ENCODE measurements at regions not wholly inside any gene's neighbourhood (a gene's known extent, or its start where the extent isn't known, plus 50 kb on each side); places are given as distances from the start of the nearest gene placed in this dataset.
"Not testable (repeated sequence)": the region's sequence is repeated elsewhere in the genome, so short reads cannot be mapped to it uniquely, and the experiment has no call there.

GRCh38 chr15:22735067-22735466, 51.4 kb upstream of the NIPA1 start:
- not testable (repeated sequence) for TF ChIP-seq IRF3 (IDR thresholded peaks at IDR 0.05; ENCODE audit: low read depth, low read length); CTCF (IDR thresholded peaks at IDR 0.05); REST (IDR thresholded peaks at IDR 0.05; ENCODE audit: low read depth, low read length)

All from SK-N-SH (cell line).